SK-N-SH (cell line): ENCODE measurements at regions not wholly inside any gene's neighbourhood (a gene's known extent, or its start where the extent isn't known, plus 50 kb on each side); places are given as distances from the start of the nearest gene placed in this dataset.

Source experiments
- CTCF ChIA-PET: fragments of 300-600, 350-600 bp; formaldehyde crosslinking; extraction: SDS; loops from one replicate; lab custom pipeline; 2021; lab: Yijun Ruan, JAX
- POLR2A ChIA-PET: fragments of 350-600 bp; sonication (Branson Sonifier 250); formaldehyde crosslinking; extraction: SDS; loops from one replicate; lab custom pipeline; 2020; ENCODE audit warnings: antibody characterized with exemption, inconsistent platforms; lab: Yijun Ruan, JAX
- DNase-seq: peaks from one replicate; pipeline ENCODE4 v3.0.0; 2012
- H2AFZ ChIP-seq: fragments of 200-600 bp; sonication (generic); 2 replicates; pipeline ENCODE4 v1.8.1; 2016; ENCODE audit warnings: antibody characterized with exemption, mild to moderate bottlenecking, low read depth
- H3F3A ChIP-seq: fragments of 200-600 bp; sonication (generic); replicated peaks from 2 replicates; pipeline ENCODE3; 2016; ENCODE audit warnings: antibody characterized with exemption, mild to moderate bottlenecking; ENCODE audit not compliant: insufficient read depth
- H3K27ac ChIP-seq, 2 experiments: fragments of 200-500 bp in 1 of 2; fragments of 200-600 bp in 1 of 2; sonication (Bioruptor generic) in 1 of 2; sonication (generic), shearing (Covaris generic) in 1 of 2; 2 replicates each; pipeline versions ENCODE4 v1.5.1 to v1.6.1; 2014 to 2016; ENCODE audit warnings: low read depth in 2 of 2, inconsistent platforms in 1 of 2, low read length in 1 of 2, mild to moderate bottlenecking in 1 of 2, mixed read lengths in 1 of 2
- H3K27me3 ChIP-seq: fragments of 200-600 bp; sonication (generic), shearing (Covaris generic); 2 replicates; pipeline ENCODE4 v1.6.1; 2016; ENCODE audit warnings: mixed run types; ENCODE audit not compliant: insufficient read depth
- H3K36me3 ChIP-seq, 2 experiments: fragments of 200-500 bp in 1 of 2; fragments of 200-600 bp in 1 of 2; sonication (Bioruptor generic) in 1 of 2; sonication (generic) in 1 of 2; replicated peaks in 1 of 2; 2 replicates each; pipeline versions ENCODE3 to v1.5.1; 2014 to 2016; ENCODE audit warnings: low read length in 1 of 2, mild to moderate bottlenecking in 1 of 2; ENCODE audit not compliant: insufficient read depth in 2 of 2, control insufficient read depth in 1 of 2
- H3K4me1 ChIP-seq, 2 experiments: fragments of 200-500 bp in 1 of 2; fragments of 200-600 bp in 1 of 2; sonication (Bioruptor generic) in 1 of 2; sonication (generic), shearing (Covaris generic) in 1 of 2; 2 replicates each; pipeline versions ENCODE4 v1.5.1 to v1.6.1; 2014 to 2016; ENCODE audit warnings: low read depth in 1 of 2, low read length in 1 of 2, mixed run types in 1 of 2; ENCODE audit not compliant: insufficient read depth in 2 of 2, control insufficient read depth in 1 of 2
- H3K4me2 ChIP-seq: fragments of 200-600 bp; sonication (generic), shearing (Covaris generic); 2 replicates; pipeline ENCODE4 v1.6.1; 2017; ENCODE audit warnings: mixed run types
- H3K4me3 ChIP-seq, 2 experiments: fragments of 200-500 bp in 1 of 2; fragments of 200-600 bp in 1 of 2; sonication (Bioruptor generic) in 1 of 2; sonication (generic), shearing (Covaris generic) in 1 of 2; 2 replicates each; pipeline versions ENCODE4 v1.5.1 to v1.8.1; 2014 to 2016; ENCODE audit warnings: low read depth in 2 of 2, inconsistent platforms in 1 of 2, low read length in 1 of 2, mild to moderate bottlenecking in 1 of 2, mixed read lengths in 1 of 2, moderate library complexity in 1 of 2
- H3K79me2 ChIP-seq: fragments of 200-600 bp; sonication (generic); 2 replicates; pipeline ENCODE4 v1.8.1; 2017; ENCODE audit warnings: mild to moderate bottlenecking; ENCODE audit not compliant: insufficient read depth
- H3K9ac ChIP-seq: fragments of 200-600 bp; sonication (generic); 2 replicates; pipeline ENCODE4 v1.6.1; 2017; ENCODE audit warnings: mixed run types
- H3K9me2 ChIP-seq: fragments of 200-600 bp; sonication (generic); 2 replicates; pipeline ENCODE4 v1.6.1; 2017; ENCODE audit warnings: mixed run types
- H3K9me3 ChIP-seq: fragments of 200-600 bp; sonication (generic); 2 replicates; pipeline ENCODE4 v1.6.1; 2017; ENCODE audit warnings: mixed run types, mild to moderate bottlenecking, moderate library complexity
- H4K20me1 ChIP-seq: fragments of 200-600 bp; sonication (generic); 2 replicates; pipeline ENCODE4 v1.6.1; 2017; ENCODE audit warnings: mild to moderate bottlenecking, mixed run types; ENCODE audit not compliant: insufficient read depth
- CTCF ChIP-seq: fragments of 200-600 bp; sonication (generic); IDR thresholded peaks from 2 replicates; pipeline ENCODE4 v1.6.1; 2017; ENCODE audit warnings: antibody characterized with exemption, mild to moderate bottlenecking, moderate library complexity
- EZH2phosphoT487 ChIP-seq: fragments of 200-600 bp; sonication (generic); IDR thresholded peaks from 2 replicates; pipeline ENCODE4 v1.6.1; 2017; ENCODE audit warnings: low read depth, mixed run types, mild to moderate bottlenecking, antibody characterized with exemption, moderate library complexity, borderline replicate concordance
- FOXJ3 ChIP-seq: sonication (generic); formaldehyde crosslinking; IDR thresholded peaks from 2 replicates; pipeline ENCODE4 v1.5.1; 2020; ENCODE audit warnings: mild to moderate bottlenecking, missing genetic modification reagents
- FOXM1 ChIP-seq: IDR thresholded peaks from 2 replicates; pipeline ENCODE4 v1.4.0; 2012; ENCODE audit warnings: low read depth, mild to moderate bottlenecking
- MEF2A ChIP-seq: IDR thresholded peaks from 2 replicates; pipeline ENCODE4 v1.4.0; 2012; ENCODE audit warnings: low read depth, borderline replicate concordance
- MXI1 ChIP-seq: IDR thresholded peaks from 2 replicates; pipeline ENCODE4 v1.6.1; 2012; ENCODE audit warnings: mild to moderate bottlenecking, low read depth, low read length, improper control_type of control experiment
- RXRA ChIP-seq: IDR thresholded peaks from 2 replicates; pipeline ENCODE4 v1.4.0; 2012; ENCODE audit warnings: low read depth, mild to moderate bottlenecking, borderline replicate concordance
- SIN3A ChIP-seq: IDR thresholded peaks from 2 replicates; pipeline ENCODE4 v1.6.1; 2012; ENCODE audit warnings: low read depth, mild to moderate bottlenecking, low read length, moderate library complexity, borderline replicate concordance
- SMC3 ChIP-seq: IDR thresholded peaks from 2 replicates; pipeline ENCODE4 v1.6.1; 2012; ENCODE audit warnings: low read depth, low read length, improper control_type of control experiment
- TAF1 ChIP-seq: IDR thresholded peaks from 2 replicates; pipeline ENCODE4 v1.6.1; 2012; ENCODE audit warnings: low read depth, mild to moderate bottlenecking, low read length, moderate library complexity, borderline replicate concordance
- TCF12 ChIP-seq: IDR thresholded peaks from 2 replicates; pipeline ENCODE4 v1.4.0; 2012
- USF1 ChIP-seq: IDR thresholded peaks from 2 replicates; pipeline ENCODE4 v1.4.0; 2012; ENCODE audit warnings: low read depth, borderline replicate concordance
- USF2 ChIP-seq: fragments of 150-350 bp; IDR thresholded peaks from 2 replicates; pipeline ENCODE4 v1.6.1; 2017; ENCODE audit warnings: antibody characterized with exemption, low read length, low read depth, borderline replicate concordance
- YY1 ChIP-seq: IDR thresholded peaks from 2 replicates; pipeline ENCODE4 v1.4.0; 2012; ENCODE audit warnings: low read depth, mild to moderate bottlenecking
- ZBTB33 ChIP-seq: IDR thresholded peaks from 2 replicates; pipeline ENCODE4 v1.4.0; 2012; ENCODE audit warnings: low read depth, borderline replicate concordance
- WGBS: methylation state at CpG from one replicate; pipeline ENCODE4 v1.1.6; 2017; ENCODE audit warnings: low lambda C conversion rate; 5-methylcytosine and 5-hydroxymethylcytosine counted together

- Histone ChIP-seq H3K79me2 (no peaks in the 10 kb centered on the region), H2AFZ (no peak overlapping the region), H3K9me2 (no peaks in the 10 kb centered on the region), H4K20me1 (no peaks in the 10 kb centered on the region), H3K4me1 (peaks cover 0 to 5% of the 10 kb centered on the region in 2 experiments; a peak in 1 of 4 replicates), H3K4me2 (no peak overlapping the region), H3K9me3 (no peaks in the 10 kb centered on the region), H3K36me3 (no peaks in the 10 kb centered on the region), H3K4me3 (no peak overlapping the region), H3K27ac (no peak overlapping the region), H3K27me3 (no peaks in the 10 kb centered on the region; the same call in 1 of the 2 replicates), H3F3A (no peaks in the 10 kb centered on the region), H3K9ac (no peak overlapping the region)
- ChIA-PET POLR2A (no interaction called here), CTCF (no interaction called here)
- WGBS: 37% methylated on average over 5 of the region's 6 CpGs
- DNase-seq: no peak
- TF ChIP-seq FOXJ3 (CRISPR knock-in tag) (no peak), CTCF (no peak), USF2 (no peak), YY1 (no peak), SIN3A (no peak), EZH2phosphoT487 (no peak), RXRA (no peak), MXI1 (no peak), ZBTB33 (no peak), FOXM1 (no peak), MEF2A (no peak), SMC3 (no peak), USF1 (no peak), TAF1 (no peak), TCF12 (no peak)
Observed at GRCh38 chr16:66240088-66240487, 126.4 kb upstream of the CDH5 start.
